Sigmoid colon (tissue), 6 donors: ENCODE measurements at regions not wholly inside any gene's neighbourhood (a gene's known extent, or its start where the extent isn't known, plus 50 kb on each side); places are given as distances from the start of the nearest gene placed in this dataset.

Experiments used
- DNase-seq: peaks from one replicate; pipeline ENCODE4 v3.0.0-alpha.2; 2019
- H3K27ac ChIP-seq, 4 donors: fragments of 200-600 bp; sonication (generic); one replicate each; pipeline ENCODE4 v1.5.1; 2016 to 2019; ENCODE audit warnings: mild to moderate bottlenecking in 1 of 4
- H3K27me3 ChIP-seq, 3 donors: fragments of 200-600 bp; sonication (generic); one replicate each; pipeline ENCODE4 v1.5.1; 2019; ENCODE audit warnings: mild to moderate bottlenecking in 1 of 3
- H3K36me3 ChIP-seq, 4 donors: fragments of 200-600 bp; sonication (generic); one replicate each; pipeline ENCODE4 v1.5.1; 2016 to 2019
- H3K4me1 ChIP-seq, 4 donors: fragments of 200-600 bp; sonication (generic); one replicate each; pipeline ENCODE4 v1.5.1; 2017 to 2019
- H3K4me3 ChIP-seq, 4 donors: fragments of 200-600 bp; sonication (generic); one replicate each; pipeline ENCODE4 v1.5.1; 2017 to 2019; ENCODE audit warnings: mild to moderate bottlenecking in 2 of 4, moderate library complexity in 1 of 4
- H3K9me3 ChIP-seq, 4 donors: fragments of 200-600 bp in 3 of 4; sonication (generic) in 3 of 4; one replicate each; pipeline versions ENCODE4 v1.5.1 to v1.6.1; 2013 to 2019
- CTCF ChIP-seq, 4 experiments: fragments of 450-650 bp in 3 of 4; fragments of 200-600 bp in 1 of 4; IDR thresholded peaks; one replicate each; pipeline ENCODE4 v1.5.1; 2016 to 2019; ENCODE audit warnings: antibody characterized with exemption in 4 of 4, mild to moderate bottlenecking in 3 of 4, moderate library complexity in 2 of 4
- EP300 ChIP-seq, 4 donors: sonication (generic); formaldehyde crosslinking; IDR thresholded peaks; one replicate each; pipeline ENCODE4 v1.6.1; 2017; ENCODE audit warnings: antibody characterized with exemption in 4 of 4
- POLR2A ChIP-seq, 2 donors: fragments of 450-650 bp; IDR thresholded peaks; one replicate each; pipeline ENCODE4 v1.6.1; 2016; ENCODE audit warnings: antibody characterized with exemption in 2 of 2, mild to moderate bottlenecking in 2 of 2, moderate library complexity in 2 of 2
- POLR2AphosphoS5 ChIP-seq, 4 donors: sonication (generic); formaldehyde crosslinking; IDR thresholded peaks; one replicate each; pipeline ENCODE4 v1.6.1; 2017; ENCODE audit warnings: antibody characterized with exemption in 4 of 4
- WGBS, 2 donors: extraction: QIAGEN DNeasy Blood & Tissue Kit; methylation state at CpG; one replicate each; pipeline ENCODE4 v1.1.7; 2013; 5-methylcytosine and 5-hydroxymethylcytosine counted together
- intact Hi-C: fragments of 100-400 bp; cut with DNase I; formaldehyde crosslinking; loops from one replicate; pipeline ENCODE4 v1.15.1; 2023
- donor health status: healthy with polysubstance abuse.
- donor health status: healthy.

- Histone ChIP-seq H3K27me3 (no peaks in the 10 kb centered on the region), H3K9me3 (no peaks in the 10 kb centered on the region), H3K4me1 (peaks cover 0 to 3% (median 0%) of the 10 kb centered on the region in 4 donors), H3K27ac (no peak overlapping the region), H3K36me3 (no peaks in the 10 kb centered on the region), H3K4me3 (no peak overlapping the region)
- intact Hi-C loops, result no loop called here
- WGBS, 2 donors, result 32 to 59% methylated on average over 5 of the region's 5 CpGs
- no peak for DNase-seq
- TF ChIP-seq CTCF (IDR thresholded peaks at IDR 0.05) (no peak), EP300 (IDR thresholded peaks at IDR 0.05) (no peak), POLR2AphosphoS5 (IDR thresholded peaks at IDR 0.05) (no peak), POLR2A (IDR thresholded peaks at IDR 0.05) (no peak)
These were observed 62.0 kb upstream of the MARCHF10 start for GRCh38 chr17:62870030-62870541.

- 59 to 72% methylated on average over 2 of the region's 2 CpGs for WGBS, 2 donors
- no peak overlapping the region for H3K4me3 ChIP-seq
- no peaks in the 10 kb centered on the region for H3K27me3 ChIP-seq
- DNase-seq, result no peak
- H3K4me1 ChIP-seq, result peaks cover 0 to 3% (median 0%) of the 10 kb centered on the region in 4 donors
- TF ChIP-seq POLR2A (IDR thresholded peaks at IDR 0.05) (no peak), POLR2AphosphoS5 (IDR thresholded peaks at IDR 0.05) (no peak), EP300 (IDR thresholded peaks at IDR 0.05) (no peak), CTCF (IDR thresholded peaks at IDR 0.05) (no peak)
- no peak overlapping the region for H3K27ac ChIP-seq
- no peaks in the 10 kb centered on the region for H3K36me3 ChIP-seq
- no peaks in the 10 kb centered on the region for H3K9me3 ChIP-seq
- intact Hi-C loops, result loop anchor here (10.0 kb wide), 1 partner anchor 54 kb away; no protein-coding TSS in a partner anchor
These were observed 60.6 kb upstream of the MARCHF10 start for GRCh38 chr17:62868723-62869122.

GRCh38 chr17:62868008-62868407 lies 59.9 kb upstream of the MARCHF10 start:
- TF ChIP-seq POLR2AphosphoS5 (IDR thresholded peaks at IDR 0.05) (no peak), CTCF (IDR thresholded peaks at IDR 0.05) (no peak), POLR2A (IDR thresholded peaks at IDR 0.05) (no peak), EP300 (IDR thresholded peaks at IDR 0.05) (no peak)
- peaks cover 0 to 3% (median 0%) of the 10 kb centered on the region in 4 donors for H3K4me1 ChIP-seq
- no peaks in the 10 kb centered on the region for H3K36me3 ChIP-seq
- H3K27ac ChIP-seq, result no peak overlapping the region
- DNase-seq, result no peak
- WGBS, 2 donors, result 90 to 93% methylated on average over 4 of the region's 4 CpGs
- no peaks in the 10 kb centered on the region for H3K9me3 ChIP-seq
- no peaks in the 10 kb centered on the region for H3K27me3 ChIP-seq
- no peak overlapping the region for H3K4me3 ChIP-seq
- intact Hi-C loops, result loop anchor here (10.0 kb wide), 1 partner anchor 53 kb away; no protein-coding TSS in a partner anchor

GRCh38 chr17:62867303-62867702 lies 59.2 kb upstream of the MARCHF10 start:
- intact Hi-C loops, result loop anchor here (10.0 kb wide), 1 partner anchor 53 kb away; no protein-coding TSS in a partner anchor
- H3K9me3 ChIP-seq, result no peaks in the 10 kb centered on the region
- H3K27me3 ChIP-seq, result no peaks in the 10 kb centered on the region
- peaks cover 0 to 3% (median 0%) of the 10 kb centered on the region in 4 donors for H3K4me1 ChIP-seq
- WGBS, 2 donors, result 82 to 85% methylated on average over 5 of the region's 5 CpGs
- no peak overlapping the region for H3K4me3 ChIP-seq
- no peak overlapping the region for H3K27ac ChIP-seq
- no peak for DNase-seq
- H3K36me3 ChIP-seq, result no peaks in the 10 kb centered on the region
- no peak for TF ChIP-seq CTCF (IDR thresholded peaks at IDR 0.05)
- no peak for TF ChIP-seq EP300 (IDR thresholded peaks at IDR 0.05)
- no peak for TF ChIP-seq POLR2AphosphoS5 (IDR thresholded peaks at IDR 0.05)
- TF ChIP-seq POLR2A (IDR thresholded peaks at IDR 0.05), result no peak

- no peak overlapping the region for H3K4me3 ChIP-seq
These were observed 58.4 kb upstream of the MARCHF10 start for GRCh38 chr17:62866471-62866870.

More at GRCh38 chr17:62866471-62866870, 58.4 kb upstream of the MARCHF10 start:
- intact Hi-C loops, result loop anchor here (10.0 kb wide), 1 partner anchor 52 kb away; no protein-coding TSS in a partner anchor
- WGBS, 2 donors, result 60 to 73% methylated on average over 3 of the region's 3 CpGs
- no peak for DNase-seq
- Histone ChIP-seq H3K9me3 (no peaks in the 10 kb centered on the region), H3K27me3 (no peaks in the 10 kb centered on the region), H3K27ac (no peak overlapping the region), H3K4me1 (peaks cover 0 to 3% (median 0%) of the 10 kb centered on the region in 4 donors), H3K36me3 (no peaks in the 10 kb centered on the region)
- TF ChIP-seq POLR2A (IDR thresholded peaks at IDR 0.05), result no peak
- no peak for TF ChIP-seq CTCF (IDR thresholded peaks at IDR 0.05)
- TF ChIP-seq EP300 (IDR thresholded peaks at IDR 0.05), result no peak
- no peak for TF ChIP-seq POLR2AphosphoS5 (IDR thresholded peaks at IDR 0.05)
